Activated naive CD8-positive, alpha-beta T cell treated with anti-CD3 and anti-CD28 coated beads, Interleukin-2, amount 10 ng/mL, durations not matched to agents 7 days and 5 days (primary cell): ENCODE measurements at regions not wholly inside any gene's neighbourhood (a gene's known extent, or its start where the extent isn't known, plus 50 kb on each side); places are given as distances from the start of the nearest gene placed in this dataset.

ENCODE experiments used
- ATAC-seq: fragments of 150-1000 bp; cut with Tn5 transposase; one replicate; pipeline ENCODE4 v1.10.0; 2021; ENCODE audit warnings: low read depth, moderate library complexity
- POLR2A ChIA-PET: fragments of 350-600 bp; sonication (Branson Sonifier 250); formaldehyde crosslinking; loops from one replicate; lab custom pipeline; 2021; ENCODE audit warnings: antibody characterized with exemption; lab: Charles Lee
- DNase-seq: peaks from one replicate; pipeline ENCODE4 v3.0.0; 2021
- H3K27ac Mint-ChIP-seq: one replicate; pipeline ENCODE4 v1.8.0; 2022; ENCODE audit warnings: mild to moderate bottlenecking, mixed read lengths
- H3K27me3 Mint-ChIP-seq: one replicate; pipeline ENCODE4 v1.8.0; 2022; ENCODE audit warnings: mild to moderate bottlenecking, moderate library complexity, mixed read lengths
- H3K36me3 Mint-ChIP-seq: one replicate; pipeline ENCODE4 v1.8.0; 2021; ENCODE audit warnings: mild to moderate bottlenecking, mixed read lengths
- H3K4me1 Mint-ChIP-seq: one replicate; pipeline ENCODE4 v1.8.0; 2021; ENCODE audit warnings: mixed read lengths
- H3K4me3 Mint-ChIP-seq: one replicate; pipeline ENCODE4 v1.8.0; 2022; ENCODE audit warnings: mild to moderate bottlenecking, moderate library complexity, mixed read lengths
- H3K9me3 Mint-ChIP-seq: one replicate; pipeline ENCODE4 v1.8.0; 2021; ENCODE audit warnings: mixed read lengths

- Mint-ChIP-seq H3K4me1 (no peaks in the 10 kb centered on the region), H3K9me3 (peaks cover 5% of the 10 kb centered on the region), H3K4me3 (no peak overlapping the region), H3K27ac (no peak overlapping the region), H3K36me3 (no peaks in the 10 kb centered on the region), H3K27me3 (no peaks in the 10 kb centered on the region)
- POLR2A ChIA-PET, result no interaction called here
- DNase-seq (no peak), ATAC-seq (no peak)
Observed at GRCh38 chr4:126592088-126592487, 1040.7 kb upstream of the INTU start.

- Mint-ChIP-seq H3K27me3 (no peaks in the 10 kb centered on the region), H3K27ac (no peak overlapping the region), H3K9me3 (peaks cover 5% of the 10 kb centered on the region), H3K36me3 (no peaks in the 10 kb centered on the region), H3K4me1 (no peaks in the 10 kb centered on the region), H3K4me3 (no peak overlapping the region)
- no peak for DNase-seq
- POLR2A ChIA-PET, result no interaction called here
- ATAC-seq, result no peak
Observed at GRCh38 chr4:126593626-126594025, 1039.1 kb upstream of the INTU start.

- ATAC-seq (no peak), DNase-seq (no peak)
- Mint-ChIP-seq H3K4me1 (no peaks in the 10 kb centered on the region), H3K4me3 (no peak overlapping the region), H3K36me3 (no peaks in the 10 kb centered on the region), H3K27me3 (no peaks in the 10 kb centered on the region), H3K9me3 (no peaks in the 10 kb centered on the region), H3K27ac (no peak overlapping the region)
- POLR2A ChIA-PET, result no interaction called here
Observed at GRCh38 chr4:126595643-126596042, 1037.1 kb upstream of the INTU start.

GRCh38 chr4:126599746-126600145 is 1033.0 kb upstream of the INTU start:
- POLR2A ChIA-PET, result no interaction called here
- H3K9me3 Mint-ChIP-seq, result no peaks in the 10 kb centered on the region
- ATAC-seq (no peak), DNase-seq (no peak)
- no peak overlapping the region for H3K4me3 Mint-ChIP-seq
- H3K36me3 Mint-ChIP-seq, result no peaks in the 10 kb centered on the region
- H3K27ac Mint-ChIP-seq, result no peak overlapping the region
- no peaks in the 10 kb centered on the region for H3K27me3 Mint-ChIP-seq
- no peaks in the 10 kb centered on the region for H3K4me1 Mint-ChIP-seq

GRCh38 chr4:126603210-126603609 is 1029.5 kb upstream of the INTU start:
- Mint-ChIP-seq H3K27ac (no peak overlapping the region), H3K27me3 (no peaks in the 10 kb centered on the region), H3K4me1 (no peaks in the 10 kb centered on the region), H3K9me3 (no peaks in the 10 kb centered on the region), H3K4me3 (no peak overlapping the region), H3K36me3 (no peaks in the 10 kb centered on the region)
- no peak for ATAC-seq
- no peak for DNase-seq
- POLR2A ChIA-PET, result no interaction called here

- Mint-ChIP-seq H3K36me3 (no peaks in the 10 kb centered on the region), H3K27me3 (no peaks in the 10 kb centered on the region), H3K9me3 (no peaks in the 10 kb centered on the region), H3K4me1 (no peaks in the 10 kb centered on the region), H3K27ac (no peak overlapping the region), H3K4me3 (no peak overlapping the region)
- DNase-seq (no peak), ATAC-seq (no peak)
- POLR2A ChIA-PET, result no interaction called here
Observed at GRCh38 chr4:126603825-126604224, 1028.9 kb upstream of the INTU start.

GRCh38 chr4:126604268-126604867 is 1028.4 kb upstream of the INTU start:
- Mint-ChIP-seq H3K36me3 (no peaks in the 10 kb centered on the region), H3K4me1 (no peaks in the 10 kb centered on the region), H3K27me3 (no peaks in the 10 kb centered on the region), H3K9me3 (no peaks in the 10 kb centered on the region), H3K27ac (no peak overlapping the region), H3K4me3 (no peak overlapping the region)
- POLR2A ChIA-PET, result no interaction called here
- ATAC-seq (no peak), DNase-seq (no peak)

- Mint-ChIP-seq H3K27me3 (no peaks in the 10 kb centered on the region), H3K4me1 (no peaks in the 10 kb centered on the region), H3K36me3 (no peaks in the 10 kb centered on the region)
Observed at GRCh38 chr4:126610933-126611332, 1021.8 kb upstream of the INTU start.

GRCh38 chr4:126611900-126612299 is 1020.9 kb upstream of the INTU start:
- ATAC-seq, result no peak
- H3K27ac Mint-ChIP-seq, result no peak overlapping the region
- no peaks in the 10 kb centered on the region for H3K36me3 Mint-ChIP-seq
- POLR2A ChIA-PET, result no interaction called here
- H3K4me3 Mint-ChIP-seq, result no peak overlapping the region
- H3K9me3 Mint-ChIP-seq, result no peaks in the 10 kb centered on the region
- DNase-seq, result no peak
- H3K27me3 Mint-ChIP-seq, result no peaks in the 10 kb centered on the region
- H3K4me1 Mint-ChIP-seq, result no peaks in the 10 kb centered on the region

More at GRCh38 chr4:126610933-126611332, 1021.8 kb upstream of the INTU start:
- H3K9me3 Mint-ChIP-seq, result no peaks in the 10 kb centered on the region
- no peak overlapping the region for H3K27ac Mint-ChIP-seq
- ATAC-seq (no peak), DNase-seq (no peak)
- H3K4me3 Mint-ChIP-seq, result no peak overlapping the region
- POLR2A ChIA-PET, result no interaction called here

- POLR2A ChIA-PET, result no interaction called here
- Mint-ChIP-seq H3K27ac (no peak overlapping the region), H3K36me3 (no peaks in the 10 kb centered on the region), H3K27me3 (no peaks in the 10 kb centered on the region), H3K9me3 (no peaks in the 10 kb centered on the region), H3K4me1 (no peaks in the 10 kb centered on the region), H3K4me3 (no peak overlapping the region)
- no peak for ATAC-seq
- no peak for DNase-seq
Observed at GRCh38 chr4:126614356-126614855, 1018.4 kb upstream of the INTU start.

- Mint-ChIP-seq H3K9me3 (peaks cover 1% of the 10 kb centered on the region), H3K4me3 (no peak overlapping the region), H3K27ac (no peak overlapping the region), H3K36me3 (no peaks in the 10 kb centered on the region), H3K27me3 (no peaks in the 10 kb centered on the region), H3K4me1 (no peaks in the 10 kb centered on the region)
- POLR2A ChIA-PET, result no interaction called here
- ATAC-seq, result no peak
- DNase-seq, result no peak
Observed at GRCh38 chr4:126616795-126617194, 1016.0 kb upstream of the INTU start.

- ATAC-seq (no peak), DNase-seq (no peak)
- Mint-ChIP-seq H3K27ac (no peak overlapping the region), H3K36me3 (no peaks in the 10 kb centered on the region), H3K27me3 (no peaks in the 10 kb centered on the region), H3K4me3 (no peak overlapping the region), H3K4me1 (no peaks in the 10 kb centered on the region), H3K9me3 (peaks cover 2% of the 10 kb centered on the region)
- POLR2A ChIA-PET, result no interaction called here
Observed at GRCh38 chr4:126627255-126627654, 1005.5 kb upstream of the INTU start.

GRCh38 chr4:126628933-126629332 is 1003.8 kb upstream of the INTU start:
- no peak for DNase-seq
- Mint-ChIP-seq H3K4me3 (no peak overlapping the region), H3K36me3 (no peaks in the 10 kb centered on the region), H3K27ac (no peak overlapping the region), H3K4me1 (no peaks in the 10 kb centered on the region), H3K9me3 (peaks cover 2% of the 10 kb centered on the region), H3K27me3 (no peaks in the 10 kb centered on the region)
- POLR2A ChIA-PET, result no interaction called here
- ATAC-seq, result no peak

- no peaks in the 10 kb centered on the region for H3K36me3 Mint-ChIP-seq
- peaks cover 2% of the 10 kb centered on the region for H3K9me3 Mint-ChIP-seq
- POLR2A ChIA-PET, result no interaction called here
- H3K4me3 Mint-ChIP-seq, result no peak overlapping the region
- ATAC-seq (no peak), DNase-seq (no peak)
- no peak overlapping the region for H3K27ac Mint-ChIP-seq
- no peaks in the 10 kb centered on the region for H3K4me1 Mint-ChIP-seq
- no peaks in the 10 kb centered on the region for H3K27me3 Mint-ChIP-seq
Observed at GRCh38 chr4:126630230-126630629, 1002.5 kb upstream of the INTU start.

GRCh38 chr4:126633306-126633705 is 999.5 kb upstream of the INTU start:
- POLR2A ChIA-PET, result no interaction called here
- Mint-ChIP-seq H3K27ac (no peak overlapping the region), H3K36me3 (no peaks in the 10 kb centered on the region)

More at GRCh38 chr4:126633306-126633705, 999.5 kb upstream of the INTU start:
- ATAC-seq (no peak), DNase-seq (no peak)
- no peaks in the 10 kb centered on the region for H3K4me1 Mint-ChIP-seq
- no peaks in the 10 kb centered on the region for H3K9me3 Mint-ChIP-seq
- H3K27me3 Mint-ChIP-seq, result no peaks in the 10 kb centered on the region
- no peak overlapping the region for H3K4me3 Mint-ChIP-seq
